Fibroblast of villous mesenchyme (primary cell): ENCODE measurements at regions not wholly inside any gene's neighbourhood (a gene's known extent, or its start where the extent isn't known, plus 50 kb on each side); places are given as distances from the start of the nearest gene placed in this dataset.
"Not testable (repeated sequence)": the region's sequence is repeated elsewhere in the genome, so short reads cannot be mapped to it uniquely, and the experiment has no call there.

Experiments used
- DNase-seq: peaks from one replicate; pipeline ENCODE4 v3.0.0-alpha.2; 2010; ENCODE audit warnings: low read depth
- H3K4me3 ChIP-seq: 2 replicates; pipeline ENCODE4 v1.5.1; 2011; ENCODE audit warnings: low read depth, mild to moderate bottlenecking, low read length
- TF ChIP-seq, protein P1 (sequence below): IDR thresholded peaks from 2 replicates; pipeline ENCODE4 v1.5.1; 2012; ENCODE audit warnings: low read depth, mild to moderate bottlenecking, low read length; ENCODE audit not compliant: insufficient read depth

DNA sequence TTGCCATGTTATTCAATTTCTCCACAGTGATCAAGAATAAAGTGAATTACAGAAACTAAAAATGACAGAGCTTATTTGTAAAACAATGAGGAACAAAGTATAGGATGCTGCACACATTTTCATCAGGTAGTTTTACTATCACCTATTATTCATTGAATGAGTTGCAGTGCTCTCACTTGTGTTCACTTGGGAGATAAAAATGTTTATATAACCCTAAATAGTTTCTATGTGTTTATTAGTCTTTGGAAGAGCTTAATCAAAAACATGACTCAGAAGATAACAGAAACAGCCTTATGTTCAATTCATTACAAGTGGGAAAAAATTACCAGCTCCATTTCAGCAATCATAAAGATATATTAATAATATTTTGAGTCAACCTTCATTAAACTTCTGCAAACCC lies 796.2 kb downstream of the SLITRK1 start:
- no peak for DNase-seq
- TF ChIP-seq, protein P1, sequence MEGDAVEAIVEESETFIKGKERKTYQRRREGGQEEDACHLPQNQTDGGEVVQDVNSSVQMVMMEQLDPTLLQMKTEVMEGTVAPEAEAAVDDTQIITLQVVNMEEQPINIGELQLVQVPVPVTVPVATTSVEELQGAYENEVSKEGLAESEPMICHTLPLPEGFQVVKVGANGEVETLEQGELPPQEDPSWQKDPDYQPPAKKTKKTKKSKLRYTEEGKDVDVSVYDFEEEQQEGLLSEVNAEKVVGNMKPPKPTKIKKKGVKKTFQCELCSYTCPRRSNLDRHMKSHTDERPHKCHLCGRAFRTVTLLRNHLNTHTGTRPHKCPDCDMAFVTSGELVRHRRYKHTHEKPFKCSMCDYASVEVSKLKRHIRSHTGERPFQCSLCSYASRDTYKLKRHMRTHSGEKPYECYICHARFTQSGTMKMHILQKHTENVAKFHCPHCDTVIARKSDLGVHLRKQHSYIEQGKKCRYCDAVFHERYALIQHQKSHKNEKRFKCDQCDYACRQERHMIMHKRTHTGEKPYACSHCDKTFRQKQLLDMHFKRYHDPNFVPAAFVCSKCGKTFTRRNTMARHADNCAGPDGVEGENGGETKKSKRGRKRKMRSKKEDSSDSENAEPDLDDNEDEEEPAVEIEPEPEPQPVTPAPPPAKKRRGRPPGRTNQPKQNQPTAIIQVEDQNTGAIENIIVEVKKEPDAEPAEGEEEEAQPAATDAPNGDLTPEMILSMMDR = no peak
- no peak overlapping the region for H3K4me3 ChIP-seq

DNA sequence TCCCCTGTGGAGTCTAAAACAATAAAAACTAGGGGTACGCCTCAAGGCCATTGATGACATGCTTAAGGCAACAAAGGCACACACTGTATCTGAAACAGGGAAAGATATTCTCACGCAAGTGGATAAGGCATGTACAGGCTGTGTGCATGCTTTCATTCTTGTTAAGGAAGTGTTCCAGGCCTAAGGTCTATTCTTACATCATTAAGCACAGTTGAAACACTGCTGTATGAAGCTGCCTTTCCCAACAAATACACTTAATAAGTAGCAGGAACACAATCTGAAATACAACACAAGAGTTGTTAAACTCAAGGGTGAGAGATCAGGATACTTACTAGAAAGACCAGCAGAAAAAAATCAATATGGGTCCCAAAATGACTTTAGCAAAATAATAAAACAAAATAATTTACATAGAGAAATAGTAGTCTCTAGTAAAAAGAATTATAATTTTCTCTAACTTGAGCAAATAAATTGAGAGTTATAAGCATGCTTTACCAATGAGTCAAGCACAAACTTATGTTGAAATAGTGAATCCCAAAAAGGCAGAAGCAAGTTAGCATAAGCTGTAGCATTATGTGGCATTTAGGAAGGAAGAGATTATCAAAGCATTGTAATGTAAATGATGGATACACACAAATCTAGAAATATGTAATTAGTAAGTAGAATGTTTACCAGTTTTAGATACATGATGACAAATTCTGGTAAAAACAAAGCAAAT lies 796.9 kb downstream of the SLITRK1 start:
- DNase-seq = peak; percentile 2
- no peak overlapping the region for H3K4me3 ChIP-seq
- TF ChIP-seq, protein P1 = no peak

DNA sequence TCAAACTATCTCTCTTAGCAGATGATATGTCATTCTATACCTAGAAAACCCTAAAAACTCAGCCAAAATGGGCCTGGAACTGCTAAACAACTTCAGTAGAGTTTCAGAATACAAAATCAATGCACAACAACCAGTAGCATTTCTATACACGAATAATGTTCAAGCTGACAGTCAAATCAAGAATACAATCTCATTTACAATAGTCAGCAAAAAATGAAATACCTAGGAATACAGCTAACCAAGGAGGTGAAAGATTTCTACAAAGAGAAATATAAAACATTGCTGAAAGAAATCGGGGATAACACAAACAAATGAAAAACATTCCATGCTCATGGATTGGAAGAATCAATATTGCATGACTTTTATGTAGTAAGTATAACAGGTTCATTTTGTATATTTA lies 804.8 kb downstream of the SLITRK1 start:
- TF ChIP-seq, protein P1 = no peak
- no peak for DNase-seq
- H3K4me3 ChIP-seq = no peak overlapping the region

DNA sequence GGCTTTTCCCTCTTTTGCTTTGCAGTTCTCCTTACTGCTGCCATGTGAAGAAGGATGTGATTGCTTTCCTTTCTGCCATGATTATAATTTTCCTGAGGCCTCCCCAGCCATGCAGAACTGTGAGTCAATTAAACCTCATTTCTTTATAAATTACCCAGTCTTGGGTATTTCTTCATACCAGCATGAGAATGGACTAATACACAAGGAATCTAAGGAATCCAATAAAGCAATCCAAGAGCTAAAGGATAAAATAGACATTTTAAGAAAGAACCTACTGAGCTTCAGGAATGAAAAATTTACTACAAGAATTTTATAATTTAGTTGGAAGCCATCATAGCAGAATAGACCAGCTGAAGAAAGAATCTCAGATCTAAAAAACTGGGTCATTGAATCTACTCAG lies 808.3 kb downstream of the SLITRK1 start:
- not testable (repeated sequence) for DNase-seq, H3K4me3 ChIP-seq

DNA sequence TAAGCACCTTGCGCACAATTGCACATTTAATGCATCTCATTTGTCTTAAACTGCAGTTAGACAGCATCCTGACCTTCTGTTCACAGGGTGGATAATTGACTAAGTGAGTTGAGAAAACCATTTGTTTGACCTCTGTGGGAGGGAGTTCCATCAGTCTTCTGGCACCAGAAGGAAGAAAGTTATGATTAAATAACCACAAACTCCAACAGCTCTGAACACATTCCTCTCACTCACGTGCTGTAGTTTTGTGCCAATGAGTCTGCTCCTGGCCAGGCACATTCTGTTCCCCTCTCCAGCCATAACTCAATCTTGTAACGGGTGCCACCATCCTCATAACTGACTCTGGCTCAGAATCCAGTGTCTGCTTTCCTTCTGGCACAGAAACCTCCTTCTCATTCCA lies 817.2 kb downstream of the SLITRK1 start:
- TF ChIP-seq, protein P1 = no peak
- no peak overlapping the region for H3K4me3 ChIP-seq
- peak; percentile 13 for DNase-seq

DNA sequence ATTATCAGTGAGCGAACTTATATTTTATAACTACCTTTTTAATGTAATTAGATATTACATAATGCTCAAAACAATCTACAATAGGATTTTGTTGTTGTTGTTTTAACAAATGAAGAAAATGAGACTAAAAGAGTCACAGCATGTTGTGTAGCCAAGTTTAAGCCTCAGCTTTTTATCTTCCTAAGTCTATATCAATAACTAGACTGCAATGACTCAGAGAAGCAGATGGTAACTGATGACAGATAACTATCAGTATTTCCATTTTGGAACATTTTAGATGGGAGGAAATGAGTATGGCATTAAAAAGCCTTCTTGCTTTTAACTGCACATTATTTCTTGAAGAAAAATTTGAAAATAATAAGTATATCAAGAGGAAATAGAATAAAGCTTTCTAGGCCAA lies 825.2 kb downstream of the SLITRK1 start:
- TF ChIP-seq, protein P1 = no peak
- H3K4me3 ChIP-seq = no peak overlapping the region
- no peak for DNase-seq

DNA sequence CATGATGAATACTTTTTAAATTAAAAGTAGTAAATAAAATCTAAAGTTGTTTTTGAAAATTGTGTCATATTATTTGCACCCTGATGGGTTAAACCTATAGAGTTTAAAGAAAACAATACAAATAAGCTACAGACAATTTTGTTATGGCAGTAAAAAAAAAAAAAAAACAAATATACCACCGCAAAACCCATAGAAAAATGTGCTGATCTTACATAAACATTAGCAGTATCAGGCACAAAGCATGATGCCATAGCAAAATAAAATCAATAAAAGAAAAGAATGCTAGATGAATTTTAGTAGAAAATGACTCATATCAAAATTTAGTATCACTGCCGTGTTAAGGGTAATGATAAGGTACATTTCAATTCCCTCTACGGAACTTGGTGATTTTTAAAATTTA lies 826.0 kb downstream of the SLITRK1 start:
- no peak for DNase-seq
- no peak overlapping the region for H3K4me3 ChIP-seq
- TF ChIP-seq, protein P1 = no peak
